HepG2 (cell line): ENCODE measurements at regions not wholly inside any gene's neighbourhood (a gene's known extent, or its start where the extent isn't known, plus 50 kb on each side); places are given as distances from the start of the nearest gene placed in this dataset.

Source experiments
- ATAC-seq: fragments of 200-7000 bp; cut with Tn5 transposase; 3 replicates; pipeline ENCODE4 v1.9.1; 2020; ENCODE audit warnings: mild to moderate bottlenecking, moderate library complexity
- BruUV-seq: library from RNA; stranded (reverse); fragments of 400-500 nt; replicated peaks from 2 replicates; lab custom pipeline; 2021; lab: Mats Ljungman, UMichigan
- CTCF ChIA-PET: fragments of 300-600 bp; formaldehyde crosslinking; extraction: SDS; loops from one replicate; lab custom pipeline; 2021; ENCODE audit warnings: low total read pairs, inconsistent platforms, low intra/inter-chr PET ratio; lab: Yijun Ruan, JAX
- POLR2A ChIA-PET: fragments of 350-600 bp; sonication (Branson Sonifier 250); formaldehyde crosslinking; loops from one replicate; lab custom pipeline; 2020; ENCODE audit warnings: antibody characterized with exemption, inconsistent platforms; lab: Yijun Ruan, JAX
- DNase-seq: peaks from one replicate; pipeline ENCODE4 v3.0.0-alpha.2; 2015; ENCODE audit warnings: low spot score
- FAIRE-seq: peaks from 3 replicates; lab custom pipeline; 2011; peaks lifted over from hg19 to GRCh38; lab: Jason Lieb, UNC
- H2AFZ ChIP-seq: one replicate; pipeline ENCODE4 v1.6.1; 2011; ENCODE audit warnings: low read length, inconsistent platforms
- H3K27ac ChIP-seq: fragments of 300-600 bp; 3 replicates; pipeline ENCODE4 v1.8.0; 2011; ENCODE audit warnings: mixed run types, mild to moderate bottlenecking, mixed read lengths, low read length, inconsistent platforms; ENCODE audit not compliant: insufficient read depth; ENCODE audit errors: extremely low read length
- H3K27me3 ChIP-seq, 2 experiments: fragments of 200-600 bp in 1 of 2; 2 replicates in 1 of 2; 3 replicates in 1 of 2; pipeline versions ENCODE4 v1.6.0 to v1.8.0; 2011; ENCODE audit warnings: low read length in 2 of 2, mild to moderate bottlenecking in 2 of 2, moderate library complexity in 2 of 2, inconsistent platforms in 1 of 2; ENCODE audit not compliant: insufficient read depth in 2 of 2, control insufficient read depth in 1 of 2
- H3K36me3 ChIP-seq, 2 experiments: fragments of 200-600 bp in 1 of 2; replicated peaks in 1 of 2; 2 replicates in 1 of 2; 3 replicates in 1 of 2; pipeline versions ENCODE4 v1.5.1 to v1.8.0; 2011; ENCODE audit warnings: low read length in 2 of 2, inconsistent platforms in 1 of 2; ENCODE audit not compliant: insufficient read depth in 2 of 2, control insufficient read depth in 1 of 2
- H3K4me1 ChIP-seq: 2 replicates; pipeline ENCODE4 v1.5.1; 2012; ENCODE audit warnings: low read length, inconsistent platforms; ENCODE audit not compliant: insufficient read depth
- H3K4me2 ChIP-seq: 2 replicates; pipeline ENCODE4 v1.6.0; 2011; ENCODE audit warnings: low read depth, low read length, inconsistent platforms
- H3K4me3 ChIP-seq, 3 experiments: fragments of 200-600 bp in 1 of 3; sonication (generic), shearing (Covaris generic) in 1 of 3; replicated peaks in 1 of 3; 2 replicates each; pipeline ENCODE4 v1.5.1; 2011 to 2016; ENCODE audit warnings: low read length in 3 of 3, inconsistent platforms in 2 of 3, low read depth in 2 of 3, mild to moderate bottlenecking in 2 of 3, control low read depth in 1 of 3, mixed read lengths in 1 of 3; ENCODE audit not compliant: insufficient read depth in 1 of 3
- H3K79me2 ChIP-seq: one replicate; pipeline ENCODE4 v1.6.1; 2011; ENCODE audit warnings: low read length, inconsistent platforms; ENCODE audit not compliant: insufficient read depth
- H3K9ac ChIP-seq: 2 replicates; pipeline ENCODE4 v1.6.0; 2011; ENCODE audit warnings: mild to moderate bottlenecking, low read depth, low read length, inconsistent platforms; ENCODE audit not compliant: insufficient read depth
- H3K9me3 ChIP-seq: 2 replicates; pipeline ENCODE4 v1.5.1; 2012; ENCODE audit warnings: mild to moderate bottlenecking, low read length
- H4K20me1 ChIP-seq: 2 replicates; pipeline ENCODE4 v1.6.0; 2011; ENCODE audit warnings: inconsistent platforms, mild to moderate bottlenecking, low read length, moderate library complexity; ENCODE audit not compliant: insufficient read depth
- ARNT2 ChIP-seq: sonication (generic); formaldehyde crosslinking; IDR thresholded peaks from 2 replicates; pipeline ENCODE4 v1.8.0; 2022; ENCODE audit warnings: mild to moderate bottlenecking, low read depth, missing genetic modification reagents, moderate library complexity
- ATRX ChIP-seq: sonication (generic); formaldehyde crosslinking; IDR thresholded peaks from 2 replicates; pipeline ENCODE4 v1.4.0; 2020; ENCODE audit warnings: missing genetic modification reagents, borderline replicate concordance
- BCL6 ChIP-seq: IDR thresholded peaks from 2 replicates; pipeline ENCODE4 v1.6.1; 2016; ENCODE audit warnings: missing genetic modification reagents, missing compliant biosample characterization
- DNMT1 ChIP-seq: sonication (generic); formaldehyde crosslinking; IDR thresholded peaks from 2 replicates; pipeline ENCODE4 v1.5.1; 2020; ENCODE audit warnings: mild to moderate bottlenecking, missing genetic modification reagents
- EEA1 ChIP-seq: sonication (generic); formaldehyde crosslinking; IDR thresholded peaks from 2 replicates; pipeline ENCODE4 v1.5.1; 2020; ENCODE audit warnings: mild to moderate bottlenecking, missing genetic modification reagents, borderline replicate concordance
- KLF13 ChIP-seq: sonication (generic); formaldehyde crosslinking; IDR thresholded peaks from 2 replicates; pipeline ENCODE4 v1.4.0; 2020; ENCODE audit warnings: mild to moderate bottlenecking, missing genetic modification reagents
- MAZ ChIP-seq, 2 experiments: sonication (generic) in 1 of 2; formaldehyde crosslinking in 1 of 2; IDR thresholded peaks; 2 replicates each; pipeline versions ENCODE4 v1.5.0 to v1.6.1; 2012 to 2020; ENCODE audit warnings: low read depth in 2 of 2, mild to moderate bottlenecking in 2 of 2, borderline replicate concordance in 1 of 2, improper control_type of control experiment in 1 of 2, low read length in 1 of 2, missing genetic modification reagents in 1 of 2, moderate library complexity in 1 of 2
- MXI1 ChIP-seq: IDR thresholded peaks from 3 replicates; pipeline ENCODE4 v1.6.1; 2012; ENCODE audit warnings: low read depth, low read length, inconsistent platforms, borderline replicate concordance
- NR2F1 ChIP-seq, 2 experiments: fragments of 450-650 bp in 1 of 2; formaldehyde crosslinking in 1 of 2; IDR thresholded peaks; 2 replicates each; pipeline versions ENCODE4 v1.5.0 to v1.6.1; 2016 to 2020; ENCODE audit warnings: mild to moderate bottlenecking in 1 of 2, missing compliant biosample characterization in 1 of 2, missing genetic modification reagents in 1 of 2, moderate library complexity in 1 of 2
- SRF ChIP-seq: IDR thresholded peaks from 2 replicates; pipeline ENCODE4 v1.6.1; 2011; ENCODE audit warnings: mild to moderate bottlenecking, low read depth, low read length, moderate library complexity
- ZNF224 ChIP-seq: sonication (generic); formaldehyde crosslinking; IDR thresholded peaks from 2 replicates; pipeline ENCODE4 v1.5.0; 2020; ENCODE audit warnings: mild to moderate bottlenecking, missing genetic modification reagents
- ZSCAN30 ChIP-seq: sonication (generic); formaldehyde crosslinking; IDR thresholded peaks from 2 replicates; pipeline ENCODE4 v1.5.0; 2020; ENCODE audit warnings: mild to moderate bottlenecking, missing genetic modification reagents
- WGBS: methylation state at CpG from one replicate; pipeline ENCODE4 v1.1.6; 2017; ENCODE audit warnings: low lambda C conversion rate; 5-methylcytosine and 5-hydroxymethylcytosine counted together
- in situ Hi-C: cut with HindIII; loops from 2 replicates; pipeline ENCODE4 v1.10.0; 2017; ENCODE audit warnings: low pct_unique_long_range_greater_than_20kb; ENCODE audit not compliant: extremely low pct_ligation_motif_present
- intact Hi-C: fragments of 100-400 bp; cut with micrococcal nuclease; formaldehyde crosslinking; loops from one replicate; pipeline ENCODE4 v1.10.0; 2022; ENCODE audit not compliant: unreplicated experiment
- TF ChIP-seq, protein P1 (sequence below): sonication (generic); formaldehyde crosslinking; conservative IDR thresholded peaks from 2 replicates; pipeline ENCODE4 v1.4.0; 2020; ENCODE audit warnings: missing genetic modification reagents
- TF ChIP-seq, protein P2 (sequence below): sonication (generic); formaldehyde crosslinking; conservative IDR thresholded peaks from 2 replicates; pipeline ENCODE4 v1.5.0; 2020; ENCODE audit warnings: missing genetic modification reagents
- TF ChIP-seq, protein P3 (sequence below): sonication (generic); formaldehyde crosslinking; IDR thresholded peaks from 2 replicates; pipeline ENCODE4 v1.4.0; 2020; ENCODE audit warnings: mild to moderate bottlenecking, low read depth, missing genetic modification reagents
- TF ChIP-seq, protein P4 (sequence below): sonication (generic); formaldehyde crosslinking; IDR thresholded peaks from 2 replicates; pipeline ENCODE4 v1.8.0; 2022; ENCODE audit warnings: mild to moderate bottlenecking, missing genetic modification reagents; ENCODE audit not compliant: insufficient replicate concordance

DNA sequence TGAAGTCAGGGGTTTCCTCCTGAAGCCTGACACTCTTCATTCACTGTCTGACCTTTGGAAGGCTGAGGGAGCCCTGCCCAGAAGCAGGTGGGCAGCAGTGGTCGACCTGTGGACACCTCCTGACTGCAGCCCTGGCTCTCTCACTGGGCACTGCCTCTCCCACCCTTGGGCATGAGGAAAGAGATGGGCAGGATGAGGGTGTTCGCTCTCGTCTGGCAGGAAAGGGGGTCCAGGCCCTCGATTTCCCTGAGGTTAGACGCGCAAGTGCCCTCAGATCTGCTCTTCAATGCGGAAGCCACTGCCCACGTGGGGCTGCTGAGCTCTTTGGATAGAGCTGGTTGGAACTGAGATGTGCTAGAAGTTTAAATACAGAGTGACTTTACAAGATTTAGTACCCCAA, 171.9 kb downstream of the AHSP start (continued):
- TF ChIP-seq, protein P1, sequence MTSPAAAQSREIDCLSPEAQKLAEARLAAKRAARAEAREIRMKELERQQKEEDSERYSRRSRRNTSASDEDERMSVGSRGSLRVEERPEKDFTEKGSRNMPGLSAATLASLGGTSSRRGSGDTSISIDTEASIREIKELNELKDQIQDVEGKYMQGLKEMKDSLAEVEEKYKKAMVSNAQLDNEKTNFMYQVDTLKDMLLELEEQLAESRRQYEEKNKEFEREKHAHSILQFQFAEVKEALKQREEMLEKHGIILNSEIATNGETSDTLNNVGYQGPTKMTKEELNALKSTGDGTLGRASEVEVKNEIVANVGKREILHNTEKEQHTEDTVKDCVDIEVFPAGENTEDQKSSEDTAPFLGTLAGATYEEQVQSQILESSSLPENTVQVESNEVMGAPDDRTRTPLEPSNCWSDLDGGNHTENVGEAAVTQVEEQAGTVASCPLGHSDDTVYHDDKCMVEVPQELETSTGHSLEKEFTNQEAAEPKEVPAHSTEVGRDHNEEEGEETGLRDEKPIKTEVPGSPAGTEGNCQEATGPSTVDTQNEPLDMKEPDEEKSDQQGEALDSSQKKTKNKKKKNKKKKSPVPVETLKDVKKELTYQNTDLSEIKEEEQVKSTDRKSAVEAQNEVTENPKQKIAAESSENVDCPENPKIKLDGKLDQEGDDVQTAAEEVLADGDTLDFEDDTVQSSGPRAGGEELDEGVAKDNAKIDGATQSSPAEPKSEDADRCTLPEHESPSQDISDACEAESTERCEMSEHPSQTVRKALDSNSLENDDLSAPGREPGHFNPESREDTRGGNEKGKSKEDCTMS (CRISPR knock-in tag), result no peak

DNA sequence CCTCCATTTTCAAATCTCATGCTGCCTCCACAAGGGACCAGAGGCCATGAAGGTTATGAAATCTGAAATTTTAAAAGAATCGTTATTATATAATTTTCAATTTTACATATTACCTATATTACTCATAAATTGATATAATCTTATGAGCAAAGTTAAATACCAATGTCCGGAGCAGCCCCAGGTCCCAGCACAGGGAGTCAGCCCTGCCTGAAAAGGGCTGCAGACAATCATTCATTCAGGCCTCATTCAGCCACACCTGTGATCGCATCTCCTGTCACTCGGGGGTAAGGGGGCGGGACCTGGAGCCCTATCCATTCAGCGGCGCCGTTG, 172.5 kb downstream of the AHSP start:
- peaks cover 17% of the 10 kb centered on the region for H4K20me1 ChIP-seq
- peak overlapping the region; percentile 90 for H3K4me2 ChIP-seq
- H3K4me3 ChIP-seq, result peak overlapping the region; percentile 75 to 97 (median 86)
- H3K9me3 ChIP-seq, result no peaks in the 10 kb centered on the region
- no peak for ATAC-seq
- H3K79me2 ChIP-seq, result peaks cover 22% of the 10 kb centered on the region
- peak overlapping the region; percentile 89 for H3K9ac ChIP-seq
- intact Hi-C loops (loop anchor here (2.0 kb wide), 1 partner anchor 191 kb away; the partner anchor contains the start of gene RUSF1), in situ Hi-C loops (loop anchor here (5.0 to 25.0 kb wide), 2 partner anchors 243 to 713 kb away; partner anchors contain the start of genes ARMC5 and HSD3B7)
- FAIRE-seq, result no peak
- no peak overlapping the region for H2AFZ ChIP-seq
- H3K27me3 ChIP-seq, result no peaks in the 10 kb centered on the region; a peak in 1 of 5 replicates
- ChIA-PET POLR2A (interaction anchor here (1.4 to 3.4 kb wide), 3 partner anchors 12 to 520 kb away, joined by 5 to 131 read pairs (median 14); partner anchors contain the start of genes ARMC5 and FUS), CTCF (no interaction called here)
- H3K36me3 ChIP-seq, result peaks cover 25 to 36% of the 10 kb centered on the region in 2 experiments
- no peak for DNase-seq
- no TSS peak for BruUV-seq
- H3K27ac ChIP-seq, result peak overlapping the region; percentile 91
- H3K4me1 ChIP-seq, result peaks cover 49% of the 10 kb centered on the region
- 10% methylated on average over 8 of the region's 8 CpGs for WGBS
- TF ChIP-seq EEA1 (CRISPR knock-in tag), result no peak
- TF ChIP-seq ZNF224 (CRISPR knock-in tag), result 0 out of 2 replicates have a peak, but pooled peaks have one; percentile 18
- TF ChIP-seq KLF13 (CRISPR knock-in tag), result no peak
- no peak for TF ChIP-seq ARNT2
- TF ChIP-seq, protein P2, sequence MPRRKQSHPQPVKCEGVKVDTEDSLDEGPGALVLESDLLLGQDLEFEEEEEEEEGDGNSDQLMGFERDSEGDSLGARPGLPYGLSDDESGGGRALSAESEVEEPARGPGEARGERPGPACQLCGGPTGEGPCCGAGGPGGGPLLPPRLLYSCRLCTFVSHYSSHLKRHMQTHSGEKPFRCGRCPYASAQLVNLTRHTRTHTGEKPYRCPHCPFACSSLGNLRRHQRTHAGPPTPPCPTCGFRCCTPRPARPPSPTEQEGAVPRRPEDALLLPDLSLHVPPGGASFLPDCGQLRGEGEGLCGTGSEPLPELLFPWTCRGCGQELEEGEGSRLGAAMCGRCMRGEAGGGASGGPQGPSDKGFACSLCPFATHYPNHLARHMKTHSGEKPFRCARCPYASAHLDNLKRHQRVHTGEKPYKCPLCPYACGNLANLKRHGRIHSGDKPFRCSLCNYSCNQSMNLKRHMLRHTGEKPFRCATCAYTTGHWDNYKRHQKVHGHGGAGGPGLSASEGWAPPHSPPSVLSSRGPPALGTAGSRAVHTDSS, result 0 out of 2 replicates have a peak, but pooled peaks have one; percentile 8
- TF ChIP-seq MXI1, result peak; percentile 23; the same call in 1 of the 3 replicates
- TF ChIP-seq SRF, result 0 out of 2 replicates have a peak, but pooled peaks have one; percentile 3
- 0 out of 2 replicates have a peak, but pooled peaks have one; percentile 9 for TF ChIP-seq ZSCAN30 (CRISPR knock-in tag)
- no peak for TF ChIP-seq NR2F1 (CRISPR knock-in tag; IDR thresholded peaks at IDR 0.05)
- TF ChIP-seq, protein P3, sequence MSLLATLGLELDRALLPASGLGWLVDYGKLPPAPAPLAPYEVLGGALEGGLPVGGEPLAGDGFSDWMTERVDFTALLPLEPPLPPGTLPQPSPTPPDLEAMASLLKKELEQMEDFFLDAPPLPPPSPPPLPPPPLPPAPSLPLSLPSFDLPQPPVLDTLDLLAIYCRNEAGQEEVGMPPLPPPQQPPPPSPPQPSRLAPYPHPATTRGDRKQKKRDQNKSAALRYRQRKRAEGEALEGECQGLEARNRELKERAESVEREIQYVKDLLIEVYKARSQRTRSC (CRISPR knock-in tag), result no peak
- no peak for TF ChIP-seq ATRX (CRISPR knock-in tag)
- TF ChIP-seq, protein P4, sequence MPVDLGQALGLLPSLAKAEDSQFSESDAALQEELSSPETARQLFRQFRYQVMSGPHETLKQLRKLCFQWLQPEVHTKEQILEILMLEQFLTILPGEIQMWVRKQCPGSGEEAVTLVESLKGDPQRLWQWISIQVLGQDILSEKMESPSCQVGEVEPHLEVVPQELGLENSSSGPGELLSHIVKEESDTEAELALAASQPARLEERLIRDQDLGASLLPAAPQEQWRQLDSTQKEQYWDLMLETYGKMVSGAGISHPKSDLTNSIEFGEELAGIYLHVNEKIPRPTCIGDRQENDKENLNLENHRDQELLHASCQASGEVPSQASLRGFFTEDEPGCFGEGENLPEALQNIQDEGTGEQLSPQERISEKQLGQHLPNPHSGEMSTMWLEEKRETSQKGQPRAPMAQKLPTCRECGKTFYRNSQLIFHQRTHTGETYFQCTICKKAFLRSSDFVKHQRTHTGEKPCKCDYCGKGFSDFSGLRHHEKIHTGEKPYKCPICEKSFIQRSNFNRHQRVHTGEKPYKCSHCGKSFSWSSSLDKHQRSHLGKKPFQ (CRISPR knock-in tag), result no peak
- no peak for TF ChIP-seq BCL6 (CRISPR knock-in tag)
- no peak for TF ChIP-seq DNMT1 (CRISPR knock-in tag)
- 0 out of 2 replicates have a peak, but pooled peaks have one; percentile 10 for TF ChIP-seq MAZ (IDR thresholded peaks at IDR 0.05; ENCODE audit: borderline replicate concordance, low read depth, low read length)
- no peak for TF ChIP-seq MAZ (CRISPR knock-in tag; IDR thresholded peaks at IDR 0.05; ENCODE audit: low read depth)
